NCI-H2171 (cell line): ENCODE measurements at regions not wholly inside any gene's neighbourhood (a gene's known extent, or its start where the extent isn't known, plus 50 kb on each side); places are given as distances from the start of the nearest gene placed in this dataset.
"Not testable (repeated sequence)": the region's sequence is repeated elsewhere in the genome, so short reads cannot be mapped to it uniquely, and the experiment has no call there.

Experiments used
- DNase-seq: peaks from one replicate; lab custom pipeline; 2025; lab: John Stamatoyannopoulos, UW

DNA sequence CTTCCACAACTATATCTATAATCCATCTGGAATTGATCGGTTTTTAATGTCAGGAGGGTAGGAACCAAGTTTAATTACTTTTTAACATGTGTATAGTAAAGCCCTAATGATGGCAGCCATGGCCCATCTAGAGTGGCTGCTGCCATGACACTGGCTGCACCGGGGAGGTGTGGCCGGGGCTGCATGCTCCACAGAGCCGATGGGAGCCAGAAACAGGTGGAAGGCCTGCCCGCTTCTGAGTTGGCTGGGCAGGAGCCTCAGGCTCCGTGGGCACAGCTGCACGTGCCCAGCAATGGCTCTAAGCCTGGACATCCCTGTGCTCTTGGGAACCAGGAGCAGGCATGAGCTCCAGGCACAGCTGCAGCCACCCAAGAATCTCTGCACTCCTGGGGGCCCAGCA is 73.0 kb downstream of the GBP6 start:
- no peak for DNase-seq

DNA sequence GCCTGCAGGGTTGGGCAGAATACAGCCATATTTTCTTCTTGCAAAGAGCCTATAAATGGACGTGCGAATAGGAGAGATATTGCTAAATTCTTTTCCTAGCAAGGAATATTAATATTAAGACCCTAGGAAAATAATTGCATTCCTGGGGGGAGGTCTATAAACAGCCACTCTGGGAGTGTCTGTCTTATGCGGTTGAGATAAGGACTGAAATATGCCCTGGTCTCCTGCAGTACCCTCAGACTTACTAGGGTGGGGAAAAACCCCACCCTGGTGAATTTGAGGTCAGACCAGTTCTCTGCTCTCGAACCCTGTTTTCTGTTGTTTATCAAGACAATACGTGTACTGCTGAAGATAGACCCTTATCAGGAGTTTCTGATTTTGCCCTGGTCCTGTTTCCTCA is 74.4 kb downstream of the GBP6 start:
- not testable (repeated sequence) for DNase-seq

DNA sequence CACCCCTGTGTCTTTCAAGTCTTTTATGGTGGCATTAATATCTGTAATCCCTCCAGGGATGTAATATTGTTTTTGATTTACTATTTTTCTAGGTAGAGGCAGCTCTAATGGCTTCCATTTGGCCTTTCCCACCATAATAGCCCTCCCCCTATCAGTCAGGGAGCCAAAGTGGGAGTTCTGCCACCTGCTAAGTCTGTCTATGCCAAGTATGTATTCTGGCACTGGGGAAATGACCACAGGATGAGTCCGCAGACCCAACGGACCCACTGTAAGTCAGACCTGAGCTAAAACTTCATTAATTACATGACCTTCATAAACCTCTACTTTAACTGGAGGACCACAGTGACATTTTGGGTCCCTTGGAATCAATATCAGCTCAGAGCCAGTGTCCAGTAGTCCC is 77.1 kb downstream of the GBP6 start:
- no peak for DNase-seq

DNA sequence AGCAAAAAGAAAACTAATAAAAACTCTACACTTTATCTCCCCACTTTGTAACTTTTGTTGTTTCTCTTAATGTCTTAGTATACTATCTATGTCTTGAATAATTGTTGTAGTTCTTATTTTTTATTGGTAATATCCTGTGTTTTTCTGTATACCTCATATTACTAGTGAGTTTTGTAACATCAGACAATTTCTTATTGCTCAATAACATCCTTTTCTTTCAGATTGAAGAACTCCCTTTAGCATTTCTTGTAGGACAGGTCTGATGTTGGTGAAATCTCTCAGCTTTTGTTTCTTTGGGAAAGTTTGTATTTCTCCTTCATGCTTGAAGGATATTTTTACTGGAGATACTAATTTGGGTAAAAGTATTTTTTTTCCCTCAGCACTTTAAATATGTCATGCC is 79.8 kb upstream of the LRRC8B start:
- no peak for DNase-seq

DNA sequence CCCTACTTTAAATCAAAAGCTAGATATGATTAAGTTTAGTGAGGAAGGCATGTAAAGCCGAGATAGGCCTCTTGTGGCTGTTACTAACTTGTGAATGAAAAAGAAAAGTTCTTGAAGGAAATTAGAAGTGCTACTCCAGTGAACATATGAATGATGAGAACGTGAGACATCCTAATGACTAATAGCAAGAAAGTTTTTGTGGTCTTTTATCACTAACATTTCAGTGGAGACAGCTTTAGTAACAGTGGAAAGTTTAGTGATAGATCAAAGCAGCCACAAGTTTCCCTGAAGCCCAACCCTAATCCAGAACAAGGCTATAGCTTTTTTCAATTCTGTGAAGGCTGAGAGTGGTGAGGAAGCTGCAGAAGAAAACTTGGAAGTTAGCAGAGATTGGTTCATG is 73.6 kb upstream of the LRRC8B start:
- DNase-seq: no peak

DNA sequence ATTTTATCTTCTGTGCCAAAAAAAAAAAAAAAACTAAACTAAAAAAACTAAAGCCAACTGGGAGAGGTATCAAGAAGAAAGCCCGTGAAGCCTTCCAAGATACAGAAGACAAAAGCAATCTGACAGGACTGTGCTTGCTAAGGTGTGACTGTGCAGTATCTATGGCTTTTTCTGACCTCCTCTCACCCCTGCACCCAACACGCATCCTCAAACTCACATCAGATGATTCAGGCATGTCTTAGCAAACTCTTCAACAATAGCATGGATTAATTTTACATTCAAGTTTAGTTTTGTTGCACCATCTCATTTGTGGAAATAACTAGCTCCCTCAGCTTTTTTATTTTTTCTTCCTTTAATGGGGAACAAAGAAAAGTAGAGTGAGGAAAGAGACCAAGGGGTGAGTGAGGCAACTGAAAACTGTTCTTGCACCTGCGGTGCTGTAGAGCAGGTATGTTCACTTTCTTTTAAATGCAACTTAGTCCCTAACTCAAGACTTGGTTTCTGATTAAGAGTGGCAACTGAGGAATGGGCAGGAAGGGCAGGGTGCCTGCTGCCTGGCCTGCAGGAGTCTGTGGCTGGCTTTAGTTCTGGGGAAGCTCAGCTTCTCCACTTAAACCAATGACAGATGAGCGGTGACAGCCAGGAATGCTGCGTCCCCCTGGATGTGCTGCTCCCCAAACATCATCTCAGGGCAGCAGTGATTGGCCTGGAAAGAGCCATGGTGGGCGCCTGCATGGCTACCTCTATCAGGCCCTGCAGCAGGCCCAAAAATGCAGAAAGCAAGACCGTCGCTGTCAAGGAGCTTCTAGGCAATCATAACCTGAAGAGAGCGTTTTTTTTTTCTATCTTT is 71.3 kb upstream of the LRRC8B start:
- no peak for DNase-seq

DNA sequence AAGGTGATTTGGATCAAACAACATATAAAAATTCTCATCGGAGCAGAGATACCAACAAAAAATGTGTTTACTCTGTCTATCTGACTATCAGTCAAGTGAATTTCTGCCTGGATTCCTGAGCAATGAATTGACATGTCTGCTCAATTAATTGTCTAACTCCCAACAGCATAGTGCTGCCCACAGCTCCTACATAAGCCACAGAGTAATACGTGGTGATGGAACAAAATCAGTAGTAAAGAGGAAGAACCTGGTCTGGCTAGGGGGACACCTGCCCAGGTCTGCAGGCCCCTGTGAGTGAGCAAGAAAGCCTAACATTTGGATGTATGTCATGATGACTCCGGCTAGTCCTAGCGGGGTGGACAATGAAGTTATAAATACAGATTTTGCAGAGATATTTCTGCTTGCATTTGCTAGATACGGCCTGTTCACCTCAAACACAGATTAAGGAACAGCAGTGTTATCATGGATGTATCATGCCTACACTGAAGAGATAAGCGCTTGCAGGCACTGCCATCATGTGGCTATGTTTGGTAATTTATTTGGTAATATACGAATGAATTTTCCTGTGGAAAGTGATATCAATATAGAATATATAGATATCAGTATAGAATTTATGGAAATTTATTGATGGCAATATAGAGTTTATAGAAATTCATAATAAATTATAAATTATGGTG is 69.6 kb upstream of the LRRC8B start:
- peak; percentile 28 for DNase-seq

DNA sequence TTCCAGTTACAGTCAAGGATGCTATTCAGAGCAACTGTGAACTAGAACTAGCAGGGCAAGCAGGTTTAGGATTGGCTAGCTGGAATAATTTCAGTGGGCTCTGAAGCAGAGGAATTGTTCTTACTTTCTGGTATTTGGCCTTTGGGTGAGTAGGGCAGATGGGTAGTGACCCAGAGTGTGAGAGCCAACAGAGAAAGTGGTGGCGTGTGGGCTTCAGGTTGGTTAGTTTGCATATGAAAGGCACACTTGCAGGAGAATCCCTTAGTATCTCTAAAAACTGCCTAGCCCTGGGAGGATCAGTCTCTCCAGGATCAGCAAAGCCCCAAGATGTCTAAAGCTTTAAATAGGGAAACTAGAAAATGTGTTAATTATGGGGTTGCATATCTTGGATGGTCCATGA is 67.6 kb upstream of the LRRC8B start:
- no peak for DNase-seq

DNA sequence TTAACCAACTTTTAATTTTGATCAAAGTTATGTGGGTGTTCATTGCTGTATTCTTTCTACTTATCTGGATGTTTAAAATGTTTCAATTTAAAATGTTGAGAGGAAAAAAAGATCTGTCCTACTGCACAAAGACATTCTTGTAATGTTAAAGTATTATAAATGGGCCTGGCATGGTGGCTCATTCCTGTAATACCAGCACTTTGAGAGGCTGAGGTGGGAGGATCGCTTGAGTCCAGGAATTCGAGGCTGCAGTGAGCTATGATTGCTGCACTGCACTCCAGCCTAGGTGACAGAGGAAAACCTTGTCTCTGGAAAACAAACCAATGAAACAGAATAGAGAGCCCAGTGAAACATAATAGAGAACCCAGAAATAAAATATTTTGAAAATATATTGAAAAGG is 65.5 kb upstream of the LRRC8B start:
- no peak for DNase-seq

DNA sequence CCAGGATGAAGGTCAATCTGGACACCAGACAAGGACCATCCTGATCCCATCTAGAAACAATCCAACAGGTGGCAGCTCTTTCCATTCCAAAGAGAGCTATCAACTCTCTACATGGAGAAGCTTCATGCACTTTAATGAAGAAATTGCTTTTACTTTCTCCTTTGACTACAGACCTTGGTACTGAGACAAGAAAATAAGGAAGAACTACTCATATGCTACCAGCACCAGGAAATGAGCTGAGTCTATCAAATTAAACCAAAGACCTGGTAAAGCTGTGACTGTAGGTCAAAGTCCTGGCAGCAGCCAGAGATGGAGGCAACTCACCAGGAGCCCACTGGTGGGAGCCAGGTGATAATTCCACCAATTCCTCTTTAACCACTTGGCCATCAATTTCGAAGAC is 64.3 kb upstream of the LRRC8B start:
- no peak for DNase-seq

DNA sequence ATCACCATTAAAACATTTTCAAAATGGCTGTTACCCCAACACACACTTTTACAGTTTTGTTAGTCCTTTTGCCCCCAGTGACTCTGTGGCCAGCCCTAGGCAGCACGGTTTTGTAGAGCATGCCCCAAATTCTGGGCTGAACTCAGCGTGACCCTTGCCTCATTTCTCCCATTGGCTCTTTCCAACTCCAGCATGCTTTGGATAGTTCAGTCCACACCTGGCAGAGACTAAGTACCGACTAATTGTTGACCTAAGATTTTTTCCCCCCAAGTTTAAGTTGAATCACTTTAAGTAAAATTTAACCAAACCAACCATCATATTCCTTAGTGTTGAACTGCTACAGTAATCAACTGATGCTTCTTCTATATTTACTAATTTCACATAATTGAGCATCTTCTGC is 62.4 kb upstream of the LRRC8B start:
- DNase-seq: no peak

DNA sequence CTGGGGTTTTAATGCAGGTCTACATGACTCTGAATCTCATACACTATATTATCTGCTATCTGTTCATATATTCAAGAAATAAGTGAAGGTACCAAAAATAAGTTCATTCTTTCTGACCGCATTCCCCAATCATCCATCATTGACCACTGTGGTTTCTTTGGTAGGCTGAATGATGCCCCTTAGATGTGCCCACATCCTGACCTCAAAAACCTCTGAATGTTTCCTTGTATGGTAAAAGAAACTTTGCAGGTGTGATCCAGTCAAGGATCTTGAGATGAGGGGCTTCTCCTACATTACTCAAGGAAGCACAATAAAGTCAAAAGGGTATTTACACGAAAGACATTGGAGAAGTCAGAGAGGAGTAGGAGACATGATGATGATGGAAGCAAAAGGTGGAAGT is 60.6 kb upstream of the LRRC8B start:
- DNase-seq: no peak

DNA sequence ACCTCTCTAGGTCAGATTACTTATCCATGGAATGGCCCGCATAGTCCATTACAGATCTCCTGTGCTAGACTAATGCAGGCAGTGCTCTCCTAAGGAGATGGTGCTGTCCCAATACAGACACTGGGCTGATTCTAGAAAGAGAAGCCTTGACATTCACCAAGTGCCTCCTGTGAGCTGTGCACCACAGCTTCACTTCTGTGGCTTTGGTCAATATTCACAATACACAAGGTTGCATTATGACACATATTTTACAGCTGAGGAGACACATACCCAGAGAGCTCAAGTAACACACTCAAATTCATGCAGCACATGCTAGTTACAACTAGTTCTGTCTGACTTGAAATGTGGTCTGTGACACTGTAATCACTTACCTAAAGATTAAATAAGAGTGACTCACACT is 59.4 kb upstream of the LRRC8B start:
- DNase-seq: no peak

DNA sequence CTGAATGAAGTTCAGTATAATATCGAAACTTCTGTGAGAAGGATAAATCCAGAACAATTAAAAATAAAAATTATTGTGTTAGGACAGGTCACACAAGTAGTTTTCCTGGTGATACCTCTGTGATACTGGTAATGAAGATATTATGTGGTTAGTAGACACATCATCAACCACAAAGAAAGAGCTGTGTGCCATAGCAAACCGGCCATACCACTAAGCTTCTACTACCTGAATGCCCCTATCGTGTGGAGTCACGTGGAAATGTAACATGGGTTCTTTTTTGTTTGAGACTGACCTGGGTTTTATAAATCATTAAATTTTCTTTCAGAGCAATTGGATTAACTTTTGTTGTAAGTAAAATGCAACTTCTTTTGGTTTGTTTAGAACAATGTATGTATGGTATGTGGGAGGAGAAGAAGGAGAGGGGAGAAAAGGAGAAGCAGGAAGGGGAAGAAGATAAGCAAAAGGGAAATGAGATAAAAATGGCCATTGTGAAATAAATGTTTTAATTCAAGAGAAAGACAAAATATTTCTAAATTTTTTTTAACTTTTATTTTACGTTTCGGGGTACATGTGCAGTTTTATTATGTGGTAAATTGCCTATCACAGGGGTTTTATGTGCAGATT is 58.2 kb upstream of the LRRC8B start:
- DNase-seq: no peak

DNA sequence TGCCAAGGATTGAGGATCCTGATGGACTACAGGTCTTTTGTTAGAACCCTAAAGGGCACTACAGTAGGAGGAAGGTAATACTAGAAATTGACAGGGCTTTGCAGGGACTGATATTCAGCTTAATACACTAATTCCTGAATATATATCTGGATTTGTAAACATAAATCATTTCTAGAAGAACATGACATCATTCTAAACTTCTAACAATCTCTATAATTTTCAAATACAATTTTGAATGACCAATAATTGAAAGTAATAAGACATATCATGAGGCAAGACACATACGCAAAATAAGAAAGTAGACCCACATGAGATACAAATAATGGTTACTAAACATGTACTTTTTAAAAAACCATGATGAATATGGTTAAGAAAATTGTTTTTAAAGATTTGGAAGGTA is 52.4 kb upstream of the LRRC8B start:
- DNase-seq: no peak

DNA sequence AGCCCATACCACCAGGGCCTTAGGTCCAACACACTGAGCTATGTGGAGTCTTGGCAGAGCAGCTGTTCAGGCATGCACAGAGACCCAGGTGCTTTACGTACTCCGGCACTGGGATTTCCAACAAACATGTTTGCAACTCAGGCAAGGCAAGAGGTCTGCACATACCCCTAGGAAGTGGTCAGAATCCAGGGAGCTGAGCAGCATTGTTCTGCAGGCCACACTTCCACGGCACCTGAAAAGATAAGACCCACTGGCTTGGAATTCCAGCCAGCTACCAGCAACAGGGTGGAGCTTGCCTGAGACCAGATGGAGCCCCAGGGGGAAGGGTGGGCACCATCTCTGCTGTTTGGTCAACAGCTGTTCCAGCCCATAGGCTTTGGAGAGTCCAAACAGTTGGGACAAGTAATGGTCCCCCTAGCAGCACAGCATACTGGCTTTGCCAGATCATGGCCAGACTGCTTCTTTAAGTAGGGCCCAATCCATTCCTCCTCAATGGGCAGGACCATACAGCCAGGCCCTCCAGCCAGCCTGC is 51.7 kb upstream of the LRRC8B start:
- DNase-seq: no peak
